ENCODE measurements at regions not wholly inside any gene's neighbourhood (a gene's known extent, or its start where the extent isn't known, plus 50 kb on each side); places are given as distances from the start of the nearest gene placed in this dataset.

GRCh38 chr1:69221524-69221923 lies 346.2 kb upstream of the LRRC7 start:
- TF ChIP-seq CTCF (IDR thresholded peaks at IDR 0.05; ENCODE audit: insufficient read depth, low read length), result no peak
- no peak overlapping the region for H3K4me3 ChIP-seq (ENCODE audit: low read depth, low read length)
- no peak for DNase-seq (ENCODE audit: low read depth)

GRCh38 chr1:69223156-69223555 lies 344.6 kb upstream of the LRRC7 start:
- DNase-seq (ENCODE audit: low read depth), result no peak
- no peak for TF ChIP-seq CTCF (IDR thresholded peaks at IDR 0.05; ENCODE audit: insufficient read depth, low read length)
- H3K4me3 ChIP-seq (ENCODE audit: low read depth, low read length), result no peak overlapping the region

GRCh38 chr1:69228501-69228900 lies 339.2 kb upstream of the LRRC7 start:
- no peak for DNase-seq (ENCODE audit: low read depth)
- no peak for TF ChIP-seq CTCF (IDR thresholded peaks at IDR 0.05; ENCODE audit: insufficient read depth, low read length)

GRCh38 chr1:69230208-69230607 lies 337.5 kb upstream of the LRRC7 start:
- DNase-seq (ENCODE audit: low read depth), result no peak
- no peak overlapping the region for H3K4me3 ChIP-seq (ENCODE audit: low read depth, low read length)
- TF ChIP-seq CTCF (IDR thresholded peaks at IDR 0.05; ENCODE audit: insufficient read depth, low read length), result no peak

More at GRCh38 chr1:69228501-69228900, 339.2 kb upstream of the LRRC7 start:
- no peak overlapping the region for H3K4me3 ChIP-seq (ENCODE audit: low read depth, low read length)

GRCh38 chr1:69233463-69233862 lies 334.3 kb upstream of the LRRC7 start:
- no peak overlapping the region for H3K4me3 ChIP-seq (ENCODE audit: low read depth, low read length)
- no peak for DNase-seq (ENCODE audit: low read depth)
- TF ChIP-seq CTCF (IDR thresholded peaks at IDR 0.05; ENCODE audit: insufficient read depth, low read length), result no peak

GRCh38 chr1:69244211-69244610 lies 323.5 kb upstream of the LRRC7 start:
- TF ChIP-seq CTCF (IDR thresholded peaks at IDR 0.05; ENCODE audit: insufficient read depth, low read length), result no peak
- no peak for DNase-seq (ENCODE audit: low read depth)

GRCh38 chr1:69246109-69246508 lies 321.6 kb upstream of the LRRC7 start:
- no peak for DNase-seq (ENCODE audit: low read depth)
- no peak overlapping the region for H3K4me3 ChIP-seq (ENCODE audit: low read depth, low read length)
- no peak for TF ChIP-seq CTCF (IDR thresholded peaks at IDR 0.05; ENCODE audit: insufficient read depth, low read length)

More at GRCh38 chr1:69244211-69244610, 323.5 kb upstream of the LRRC7 start:
- no peak overlapping the region for H3K4me3 ChIP-seq (ENCODE audit: low read depth, low read length)
